Activated naive CD8-positive, alpha-beta T cell (primary cell): ENCODE measurements at regions not wholly inside any gene's neighbourhood (a gene's known extent, or its start where the extent isn't known, plus 50 kb on each side); places are given as distances from the start of the nearest gene placed in this dataset.

Source experiments
- H3K27ac Mint-ChIP-seq: one replicate; pipeline ENCODE4 v1.8.0; 2021; ENCODE audit warnings: mixed read lengths
- H3K27me3 Mint-ChIP-seq: one replicate; pipeline ENCODE4 v1.8.0; 2021; ENCODE audit warnings: mixed read lengths
- H3K36me3 Mint-ChIP-seq: one replicate; pipeline ENCODE4 v1.8.0; 2021; ENCODE audit warnings: mixed read lengths
- H3K4me1 Mint-ChIP-seq: one replicate; pipeline ENCODE4 v1.8.0; 2021; ENCODE audit warnings: low read depth, mixed read lengths
- H3K4me3 Mint-ChIP-seq: one replicate; pipeline ENCODE4 v1.8.0; 2021; ENCODE audit warnings: mild to moderate bottlenecking, mixed read lengths
- H3K9me3 Mint-ChIP-seq: one replicate; pipeline ENCODE4 v1.8.0; 2021; ENCODE audit warnings: low read depth, mixed read lengths

DNA sequence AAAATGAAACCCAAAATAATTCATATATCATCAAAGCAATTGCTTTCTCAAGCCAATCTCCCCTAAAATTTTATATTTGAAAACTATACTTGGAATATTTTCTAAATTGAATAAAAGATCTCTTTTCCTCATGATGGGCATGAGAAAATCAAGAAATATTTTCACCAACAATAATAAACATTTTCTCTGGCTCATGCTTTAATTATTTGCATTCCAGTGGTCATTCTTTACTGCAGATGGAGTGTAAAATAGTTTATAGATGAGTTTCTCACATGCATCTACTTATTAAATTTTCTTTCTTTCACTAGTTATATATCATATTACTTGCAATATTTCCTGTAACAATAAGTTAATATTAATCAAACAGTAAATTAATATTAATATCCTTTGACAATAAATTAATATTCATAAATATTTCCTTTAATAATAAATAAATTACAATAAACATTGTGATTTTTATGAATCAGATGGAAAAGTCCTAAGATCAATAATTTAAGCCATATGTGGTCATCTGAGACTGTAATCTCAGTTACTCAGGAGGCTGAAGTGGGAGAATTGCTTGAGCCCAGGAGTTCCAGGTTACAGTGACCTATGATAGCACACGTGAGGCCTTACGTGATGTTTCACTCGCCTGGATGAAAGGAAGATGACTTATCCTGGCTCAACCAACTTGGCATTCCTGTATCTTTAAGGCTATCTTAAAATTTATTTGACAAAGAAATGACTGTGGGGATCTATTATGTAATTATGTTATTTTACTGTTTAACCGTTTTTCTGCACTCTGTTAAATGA, 958.8 kb downstream of the ZPLD1 start:
- H3K27ac Mint-ChIP-seq = no peak overlapping the region
- no peaks in the 10 kb centered on the region for H3K27me3 Mint-ChIP-seq
- no peaks in the 10 kb centered on the region for H3K4me1 Mint-ChIP-seq
- H3K36me3 Mint-ChIP-seq = no peaks in the 10 kb centered on the region
- no peak overlapping the region for H3K4me3 Mint-ChIP-seq
- H3K9me3 Mint-ChIP-seq = peaks cover 14% of the 10 kb centered on the region

DNA sequence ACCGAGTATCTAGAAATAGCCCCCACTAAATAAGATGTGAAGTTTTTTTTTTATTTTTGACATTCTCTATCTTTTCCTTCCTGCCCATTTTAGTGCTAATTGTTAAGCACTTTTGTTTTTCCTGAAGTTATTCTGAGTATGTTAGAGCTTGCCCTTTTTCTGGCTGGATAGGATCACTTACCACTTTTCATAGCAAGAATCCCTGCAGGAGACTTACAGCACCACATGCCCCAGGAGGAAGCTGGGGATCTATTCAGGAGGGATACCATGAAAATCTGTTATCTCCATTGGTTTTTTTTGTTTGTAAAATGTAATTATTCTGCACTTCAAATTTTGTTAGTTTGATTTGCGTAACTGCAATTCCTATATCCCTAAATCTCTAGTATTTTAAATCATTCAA, 968.4 kb downstream of the ZPLD1 start:
- no peaks in the 10 kb centered on the region for H3K4me1 Mint-ChIP-seq
- no peaks in the 10 kb centered on the region for H3K36me3 Mint-ChIP-seq
- H3K27me3 Mint-ChIP-seq = no peaks in the 10 kb centered on the region
- H3K27ac Mint-ChIP-seq = no peak overlapping the region
- H3K4me3 Mint-ChIP-seq = no peak overlapping the region
- no peaks in the 10 kb centered on the region for H3K9me3 Mint-ChIP-seq

DNA sequence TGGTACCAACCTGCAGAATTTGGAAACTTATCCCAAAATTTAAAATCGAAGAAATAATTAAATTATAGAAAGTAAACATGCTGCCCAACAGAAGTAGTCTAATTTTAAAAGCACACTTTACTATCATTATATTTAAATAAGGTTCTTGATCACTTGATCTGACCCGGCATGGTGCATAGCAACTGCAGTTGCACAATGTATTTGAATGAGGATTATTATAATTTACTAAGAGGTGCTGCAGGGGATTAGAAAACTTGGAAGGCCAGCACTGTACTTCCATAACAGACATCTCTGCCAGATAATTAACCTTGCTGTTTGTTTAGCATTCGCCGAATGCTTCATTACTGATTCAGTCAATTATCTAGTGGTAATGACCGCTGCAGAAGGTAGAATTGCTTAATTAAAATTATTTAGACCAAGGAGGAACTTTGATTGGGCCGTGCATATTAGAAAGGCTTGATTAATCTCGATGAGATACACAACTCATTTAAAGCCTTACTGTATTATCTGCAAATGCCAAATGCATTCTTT, 971.6 kb downstream of the ZPLD1 start:
- Mint-ChIP-seq H3K36me3 (no peaks in the 10 kb centered on the region), H3K9me3 (no peaks in the 10 kb centered on the region), H3K27ac (no peak overlapping the region), H3K27me3 (no peaks in the 10 kb centered on the region), H3K4me3 (no peak overlapping the region), H3K4me1 (no peaks in the 10 kb centered on the region)

DNA sequence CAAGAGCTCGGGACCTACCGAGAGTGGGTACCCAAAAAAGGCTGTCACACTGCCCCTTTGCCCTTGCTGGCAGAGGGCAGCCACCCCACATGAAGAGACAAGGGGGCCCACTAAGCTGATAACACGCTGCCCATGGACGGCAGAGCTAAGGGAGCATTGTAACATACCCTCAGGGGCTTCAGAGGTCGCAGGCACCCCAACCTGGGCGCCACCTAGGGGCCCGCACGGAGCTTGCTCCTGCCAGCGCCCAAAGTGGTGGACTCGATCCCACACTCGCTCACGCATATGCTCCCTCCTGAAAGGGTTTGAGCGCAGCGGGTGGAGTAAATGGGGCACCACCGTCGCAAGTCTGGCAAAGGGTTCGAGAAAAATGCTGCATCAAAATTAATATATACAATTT, 975.4 kb downstream of the ZPLD1 start:
- no peaks in the 10 kb centered on the region for H3K4me1 Mint-ChIP-seq
- H3K27me3 Mint-ChIP-seq = no peaks in the 10 kb centered on the region
- H3K36me3 Mint-ChIP-seq = no peaks in the 10 kb centered on the region
- no peak overlapping the region for H3K4me3 Mint-ChIP-seq
- no peaks in the 10 kb centered on the region for H3K9me3 Mint-ChIP-seq
- H3K27ac Mint-ChIP-seq = no peak overlapping the region

DNA sequence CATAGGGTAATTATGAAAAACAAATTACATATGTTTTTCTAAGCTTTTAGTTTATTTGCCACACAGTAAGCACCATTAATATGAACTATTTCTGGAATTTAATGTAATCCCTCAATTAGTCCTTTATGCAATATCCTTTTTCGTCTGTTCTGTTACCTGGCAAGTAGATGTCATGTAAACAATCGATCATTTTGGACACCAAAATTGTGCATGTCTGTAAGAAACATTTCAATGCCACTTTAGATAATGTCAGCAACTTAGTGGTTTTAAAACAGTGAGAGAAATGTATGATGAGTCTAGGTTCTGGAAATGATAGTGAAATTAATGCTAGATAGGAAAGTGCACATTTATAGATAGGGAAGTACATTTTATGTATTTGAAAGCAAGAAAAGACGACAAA, 986.6 kb downstream of the ZPLD1 start:
- Mint-ChIP-seq H3K27me3 (no peaks in the 10 kb centered on the region), H3K27ac (no peak overlapping the region), H3K36me3 (no peaks in the 10 kb centered on the region), H3K4me3 (no peak overlapping the region), H3K4me1 (no peaks in the 10 kb centered on the region), H3K9me3 (peaks cover 3% of the 10 kb centered on the region)

DNA sequence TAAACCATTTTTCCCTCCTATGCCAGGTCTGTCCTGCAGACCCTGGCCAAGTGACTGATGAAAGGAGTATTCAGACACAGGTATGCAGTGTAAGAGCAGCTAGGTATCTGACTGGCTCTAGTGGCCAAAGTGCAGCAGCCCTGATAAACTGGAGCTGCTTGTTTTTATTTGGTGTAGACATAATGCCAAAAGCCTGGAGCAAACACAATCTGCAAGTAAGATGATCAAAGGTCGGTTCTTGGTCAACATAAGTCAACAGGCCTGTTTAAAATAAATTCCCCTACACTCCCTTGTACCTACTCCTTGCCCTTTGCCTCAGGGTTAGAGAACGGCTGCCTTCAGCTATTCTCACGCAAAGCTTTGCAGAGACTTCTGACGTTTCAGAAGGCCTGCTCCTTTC, 1003.1 kb downstream of the ZPLD1 start:
- Mint-ChIP-seq H3K9me3 (peaks cover 8% of the 10 kb centered on the region), H3K27me3 (no peaks in the 10 kb centered on the region), H3K36me3 (no peaks in the 10 kb centered on the region), H3K4me1 (no peaks in the 10 kb centered on the region), H3K4me3 (no peak overlapping the region), H3K27ac (no peak overlapping the region)

DNA sequence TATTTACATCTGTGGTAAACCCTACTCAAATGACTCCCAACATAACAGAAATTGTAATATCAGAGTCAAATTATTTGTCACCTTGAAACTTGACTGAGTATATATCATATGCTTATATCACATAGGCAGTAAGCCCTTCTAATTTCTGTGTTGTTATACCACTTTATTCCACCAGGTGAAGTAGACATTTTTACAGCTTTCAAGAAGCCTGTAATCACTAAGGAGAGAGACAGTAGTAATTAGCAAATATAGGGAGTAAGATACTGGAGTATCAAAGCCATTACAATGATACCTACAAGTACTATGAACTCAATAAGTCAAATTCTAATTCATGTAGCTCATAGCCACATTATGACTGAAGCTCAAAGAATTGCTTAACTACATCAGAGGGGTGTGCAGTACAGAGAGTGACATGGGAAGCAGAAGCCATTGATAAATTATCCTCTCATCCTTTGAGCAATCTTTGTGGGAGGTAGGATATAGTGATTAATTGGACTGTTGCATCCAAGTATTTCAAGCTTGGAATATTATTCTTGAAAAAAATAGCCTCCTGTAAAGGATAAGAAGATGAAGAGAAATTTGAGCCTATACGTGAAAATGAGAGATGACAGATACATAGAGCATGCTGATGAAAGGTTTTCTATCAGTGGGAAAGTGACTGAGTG, 1005.9 kb downstream of the ZPLD1 start:
- Mint-ChIP-seq H3K27ac (no peak overlapping the region), H3K27me3 (no peaks in the 10 kb centered on the region)

DNA sequence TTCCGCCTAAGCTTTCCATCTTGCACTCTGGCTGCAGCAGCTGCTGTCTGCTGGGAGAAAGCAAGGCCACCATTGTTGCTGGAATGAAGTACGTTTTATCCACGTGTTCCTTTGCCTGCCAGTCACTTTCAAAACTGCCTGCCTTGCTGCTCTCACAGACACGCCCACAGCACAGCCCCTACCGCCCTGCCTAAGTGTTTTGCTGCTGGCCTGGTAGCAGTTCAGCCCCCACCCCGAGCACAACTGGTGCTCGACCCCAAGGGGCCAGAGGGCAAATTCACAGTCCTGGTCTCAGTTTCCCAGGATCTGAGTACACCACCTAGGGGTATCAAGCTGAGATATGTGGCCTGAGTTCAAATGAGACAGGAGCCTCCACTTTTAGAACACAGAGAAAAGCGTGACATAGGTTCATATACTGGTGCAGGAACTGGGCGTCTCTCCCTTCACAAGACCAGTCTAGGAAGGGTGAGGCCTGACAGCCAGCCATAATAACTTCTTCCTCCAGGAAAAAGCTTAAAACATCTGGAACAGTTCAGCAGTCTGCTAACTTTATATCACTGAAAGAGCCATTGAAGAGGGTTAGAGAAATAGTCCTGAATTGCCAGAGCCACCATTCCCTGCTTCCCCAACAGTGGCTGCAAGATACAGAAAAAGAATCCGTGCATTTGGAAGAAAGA, 1012.3 kb downstream of the ZPLD1 start:
- H3K36me3 Mint-ChIP-seq = no peaks in the 10 kb centered on the region

More for the DNA sequence above, 1005.9 kb downstream of the ZPLD1 start:
- no peaks in the 10 kb centered on the region for H3K36me3 Mint-ChIP-seq
- peaks cover 10% of the 10 kb centered on the region for H3K9me3 Mint-ChIP-seq
- H3K4me3 Mint-ChIP-seq = no peak overlapping the region
- H3K4me1 Mint-ChIP-seq = no peaks in the 10 kb centered on the region

DNA sequence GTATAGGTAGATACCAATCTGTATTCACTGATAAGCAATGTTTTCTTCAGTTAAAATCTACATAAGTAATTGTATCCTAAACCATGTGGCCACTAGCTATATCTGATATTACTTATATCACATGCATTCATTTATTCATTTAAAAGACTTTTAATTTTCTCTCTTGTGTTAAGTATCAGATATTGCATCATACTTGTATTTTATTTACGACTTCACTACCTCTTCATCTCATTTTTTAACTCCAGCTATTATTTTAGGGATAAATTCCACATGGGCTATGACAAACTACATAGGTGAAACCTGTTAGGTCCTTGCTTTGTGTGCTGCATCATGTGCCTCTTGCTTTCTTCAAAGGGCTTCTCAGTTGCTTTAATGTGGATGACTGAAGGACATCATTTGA, 1018.3 kb downstream of the ZPLD1 start:
- Mint-ChIP-seq H3K27ac (no peak overlapping the region), H3K27me3 (no peaks in the 10 kb centered on the region), H3K36me3 (no peaks in the 10 kb centered on the region), H3K4me1 (no peaks in the 10 kb centered on the region), H3K4me3 (no peak overlapping the region), H3K9me3 (peaks cover 4% of the 10 kb centered on the region)

More for the DNA sequence above, 1012.3 kb downstream of the ZPLD1 start:
- H3K9me3 Mint-ChIP-seq = peaks cover 3% of the 10 kb centered on the region
- no peak overlapping the region for H3K27ac Mint-ChIP-seq
- H3K4me1 Mint-ChIP-seq = no peaks in the 10 kb centered on the region
- H3K4me3 Mint-ChIP-seq = no peak overlapping the region
- H3K27me3 Mint-ChIP-seq = no peaks in the 10 kb centered on the region

DNA sequence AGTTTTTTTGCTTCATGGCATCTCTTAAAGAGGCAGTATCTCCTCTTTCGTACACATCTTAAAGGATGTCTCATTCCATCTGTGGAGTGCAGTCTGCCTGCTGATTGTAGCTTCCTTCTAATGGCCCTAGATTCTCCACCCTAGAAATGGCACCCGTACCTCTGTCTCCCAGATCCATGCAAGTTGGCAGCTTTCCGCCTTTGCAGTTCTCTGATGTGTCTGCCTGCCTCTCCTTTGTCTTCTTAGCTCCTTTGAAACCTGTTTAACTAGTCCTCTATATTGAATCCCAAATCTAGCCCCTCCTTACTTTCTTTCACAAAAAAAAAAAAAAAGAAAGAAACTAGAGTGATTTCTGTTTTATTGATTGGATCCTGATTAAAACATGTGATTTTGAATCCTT, 1025.0 kb downstream of the ZPLD1 start:
- H3K4me1 Mint-ChIP-seq = no peaks in the 10 kb centered on the region
- H3K27ac Mint-ChIP-seq = no peak overlapping the region
- no peaks in the 10 kb centered on the region for H3K36me3 Mint-ChIP-seq
- H3K4me3 Mint-ChIP-seq = no peak overlapping the region
- no peaks in the 10 kb centered on the region for H3K27me3 Mint-ChIP-seq
- H3K9me3 Mint-ChIP-seq = peaks cover 5% of the 10 kb centered on the region

DNA sequence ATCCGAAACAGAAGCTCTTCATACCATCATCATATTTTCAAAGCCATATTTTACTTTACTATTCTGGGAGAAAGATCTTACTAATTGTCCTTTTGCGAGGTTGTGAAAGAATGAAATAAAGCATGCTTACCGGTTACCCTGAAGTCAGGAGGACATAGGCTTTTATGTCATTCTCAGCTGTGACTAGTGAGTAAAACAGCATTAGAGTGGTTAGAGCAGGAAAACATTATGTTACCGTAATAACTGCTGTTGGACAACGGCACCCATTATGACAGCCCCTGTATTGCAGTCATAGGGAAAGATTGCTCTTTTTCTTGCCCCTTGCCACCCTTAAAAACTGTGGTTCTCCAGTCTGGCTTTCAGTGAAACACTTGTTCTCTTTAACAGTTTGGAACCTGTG, 1035.7 kb downstream of the ZPLD1 start:
- no peaks in the 10 kb centered on the region for H3K27me3 Mint-ChIP-seq
- no peak overlapping the region for H3K27ac Mint-ChIP-seq
- H3K4me1 Mint-ChIP-seq = no peaks in the 10 kb centered on the region

DNA sequence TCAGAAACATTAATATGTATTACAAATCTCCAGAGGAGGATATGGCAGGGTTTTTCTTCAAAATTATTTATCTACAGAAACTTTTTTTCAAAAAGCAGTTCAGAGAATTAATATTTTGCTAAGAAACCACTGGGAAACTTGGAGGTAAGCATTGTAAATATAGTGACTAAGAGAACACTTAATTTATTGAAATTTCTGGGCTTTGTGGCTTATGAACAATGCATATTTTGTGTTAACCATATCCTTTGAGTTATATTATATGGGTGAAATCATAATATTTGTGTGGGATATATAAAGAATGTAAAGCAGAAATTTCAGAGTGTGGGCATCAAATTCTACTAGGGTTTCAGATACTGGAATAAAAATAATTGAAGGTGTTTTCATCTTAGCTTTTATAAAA, 1059.2 kb downstream of the ZPLD1 start:
- H3K27ac Mint-ChIP-seq = no peak overlapping the region
- no peaks in the 10 kb centered on the region for H3K27me3 Mint-ChIP-seq
- H3K9me3 Mint-ChIP-seq = peaks cover 9% of the 10 kb centered on the region
- H3K4me1 Mint-ChIP-seq = no peaks in the 10 kb centered on the region
- no peaks in the 10 kb centered on the region for H3K36me3 Mint-ChIP-seq
- H3K4me3 Mint-ChIP-seq = no peak overlapping the region

More for the DNA sequence above, 1035.7 kb downstream of the ZPLD1 start:
- H3K36me3 Mint-ChIP-seq = no peaks in the 10 kb centered on the region
- no peak overlapping the region for H3K4me3 Mint-ChIP-seq
- H3K9me3 Mint-ChIP-seq = no peaks in the 10 kb centered on the region

DNA sequence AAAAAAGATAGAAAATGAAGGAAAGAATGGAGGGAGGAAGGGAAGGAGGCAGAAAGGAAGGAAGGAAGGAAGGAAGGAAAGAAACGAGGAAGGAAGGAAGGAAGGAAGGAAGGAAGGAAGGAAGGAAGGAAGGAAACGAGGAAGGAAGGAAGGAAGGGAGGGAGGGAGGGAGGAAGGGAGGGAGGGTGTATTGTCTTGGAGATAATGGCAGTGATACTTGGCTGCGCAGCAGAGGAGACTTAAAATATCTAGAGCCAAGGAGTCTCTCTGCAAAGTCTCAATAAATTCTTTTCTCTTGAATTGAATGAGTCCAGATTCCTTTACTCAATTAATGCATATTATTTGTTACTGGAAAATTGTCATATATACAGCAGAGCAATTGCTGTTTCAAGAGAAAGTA, 1059.7 kb downstream of the ZPLD1 start:
- Mint-ChIP-seq H3K4me3 (no peak overlapping the region), H3K4me1 (no peaks in the 10 kb centered on the region), H3K9me3 (peaks cover 6% of the 10 kb centered on the region), H3K27ac (no peak overlapping the region), H3K36me3 (no peaks in the 10 kb centered on the region), H3K27me3 (no peaks in the 10 kb centered on the region)

DNA sequence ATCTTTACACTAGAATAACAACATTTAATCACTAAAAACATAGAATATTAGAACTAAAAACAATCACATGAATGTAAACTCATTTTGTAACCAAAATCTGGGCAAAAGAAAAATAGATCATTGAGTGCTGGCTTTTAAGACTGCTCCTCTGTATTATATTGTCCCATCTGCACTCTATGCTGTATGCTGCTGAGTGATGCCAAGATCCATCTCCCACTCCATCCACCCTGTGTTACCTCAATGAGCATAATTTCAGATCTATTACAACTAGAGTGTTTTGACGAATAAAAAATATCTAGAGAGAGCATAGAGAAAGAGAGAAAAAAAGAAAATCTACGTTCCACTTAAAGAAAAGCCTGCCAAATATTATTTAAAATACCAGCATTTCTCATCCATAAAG, 1060.4 kb downstream of the ZPLD1 start:
- H3K27ac Mint-ChIP-seq = no peak overlapping the region
- no peak overlapping the region for H3K4me3 Mint-ChIP-seq
- H3K36me3 Mint-ChIP-seq = no peaks in the 10 kb centered on the region
- H3K9me3 Mint-ChIP-seq = peaks cover 3% of the 10 kb centered on the region
- no peaks in the 10 kb centered on the region for H3K4me1 Mint-ChIP-seq
- H3K27me3 Mint-ChIP-seq = no peaks in the 10 kb centered on the region
